ENCODE measurements at regions not wholly inside any gene's neighbourhood (a gene's known extent, or its start where the extent isn't known, plus 50 kb on each side); places are given as distances from the start of the nearest gene placed in this dataset.
"Not testable (repeated sequence)": the region's sequence is repeated elsewhere in the genome, so short reads cannot be mapped to it uniquely, and the experiment has no call there.

- no peak for DNase-seq
These were observed 738.2 kb downstream of the COL12A1 start for GRCh38 chr6:74467533-74468215.

GRCh38 chr6:74466572-74466971, 739.3 kb downstream of the COL12A1 start:
- DNase-seq, result no peak

- no peak for DNase-seq
These were observed 746.6 kb downstream of the COL12A1 start for GRCh38 chr6:74459260-74459659.

- DNase-seq, result no peak
These were observed 747.3 kb downstream of the COL12A1 start for GRCh38 chr6:74458536-74458935.

- no peak for DNase-seq
These were observed 750.1 kb downstream of the COL12A1 start for GRCh38 chr6:74455786-74456185.

GRCh38 chr6:74451953-74452352, 753.9 kb downstream of the COL12A1 start:
- no peak for DNase-seq

- no peak for DNase-seq
These were observed 752.8 kb downstream of the CD109 start for GRCh38 chr6:74448850-74449249.

- no peak for DNase-seq
These were observed 751.0 kb downstream of the CD109 start for GRCh38 chr6:74447013-74447412.

- DNase-seq, result no peak
These were observed 743.3 kb downstream of the CD109 start for GRCh38 chr6:74439123-74439811.

- not testable (repeated sequence) for DNase-seq
These were observed 742.4 kb downstream of the CD109 start for GRCh38 chr6:74438395-74438794.

GRCh38 chr6:74434171-74434570, 738.2 kb downstream of the CD109 start:
- no peak for DNase-seq

- no peak for DNase-seq
These were observed 736.0 kb downstream of the CD109 start for GRCh38 chr6:74431873-74432580.

GRCh38 chr6:74420221-74420620, 724.2 kb downstream of the CD109 start:
- no peak for DNase-seq

- no peak for DNase-seq
These were observed 719.1 kb downstream of the CD109 start for GRCh38 chr6:74415056-74415455.

- no peak for DNase-seq
These were observed 714.6 kb downstream of the CD109 start for GRCh38 chr6:74410630-74411029.

- no peak for DNase-seq
These were observed 713.4 kb downstream of the CD109 start for GRCh38 chr6:74409447-74409846.

GRCh38 chr6:74408844-74409243, 712.8 kb downstream of the CD109 start:
- no peak for DNase-seq

GRCh38 chr6:74404366-74404765, 708.4 kb downstream of the CD109 start:
- DNase-seq, result no peak

GRCh38 chr6:74402781-74403180, 706.8 kb downstream of the CD109 start:
- no peak for DNase-seq

GRCh38 chr6:74378437-74378836, 682.4 kb downstream of the CD109 start:
- DNase-seq, result not testable (repeated sequence)

GRCh38 chr6:74369556-74369993, 673.6 kb downstream of the CD109 start:
- DNase-seq, result no peak

GRCh38 chr6:74368746-74369145, 672.7 kb downstream of the CD109 start:
- no peak for DNase-seq

GRCh38 chr6:74366634-74367033, 670.6 kb downstream of the CD109 start:
- no peak for DNase-seq

- no peak for DNase-seq
These were observed 666.4 kb downstream of the CD109 start for GRCh38 chr6:74362391-74362790.

Data from NCI-H2029 (cell line).